ENCODE measurements at regions not wholly inside any gene's neighbourhood (a gene's known extent, or its start where the extent isn't known, plus 50 kb on each side); places are given as distances from the start of the nearest gene placed in this dataset.
"Not testable (repeated sequence)": the region's sequence is repeated elsewhere in the genome, so short reads cannot be mapped to it uniquely, and the experiment has no call there.

GRCh38 chr15:87752250-87752951, 504.1 kb downstream of the NTRK3 start:
- no peak for DNase-seq

- DNase-seq, result no peak
Observed at GRCh38 chr15:87748483-87748882, 508.1 kb downstream of the NTRK3 start.

GRCh38 chr15:87747087-87747486, 509.5 kb downstream of the NTRK3 start:
- DNase-seq, result no peak

- DNase-seq, result no peak
Observed at GRCh38 chr15:87746333-87746732, 510.2 kb downstream of the NTRK3 start.

- DNase-seq, result no peak
Observed at GRCh38 chr15:87744815-87745214, 511.7 kb downstream of the NTRK3 start.

- no peak for DNase-seq
Observed at GRCh38 chr15:87743562-87743961, 513.0 kb downstream of the NTRK3 start.

GRCh38 chr15:87741350-87741749, 515.2 kb downstream of the NTRK3 start:
- DNase-seq, result no peak

- DNase-seq, result no peak
Observed at GRCh38 chr15:87740655-87741344, 515.7 kb downstream of the NTRK3 start.

GRCh38 chr15:87739866-87740265, 516.7 kb downstream of the NTRK3 start:
- DNase-seq, result no peak

GRCh38 chr15:87739081-87739480, 517.5 kb downstream of the NTRK3 start:
- no peak for DNase-seq

GRCh38 chr15:87737460-87737859, 519.1 kb downstream of the NTRK3 start:
- DNase-seq, result not testable (repeated sequence)

GRCh38 chr15:87736891-87737389, 519.6 kb downstream of the NTRK3 start:
- no peak for DNase-seq

- no peak for DNase-seq
Observed at GRCh38 chr15:87736401-87736800, 520.1 kb downstream of the NTRK3 start.

GRCh38 chr15:87735522-87735921, 521.0 kb downstream of the NTRK3 start:
- no peak for DNase-seq

- no peak for DNase-seq
Observed at GRCh38 chr15:87734571-87735373, 521.8 kb downstream of the NTRK3 start.

- no peak for DNase-seq
Observed at GRCh38 chr15:87733977-87734376, 522.6 kb downstream of the NTRK3 start.

- DNase-seq, result no peak
Observed at GRCh38 chr15:87733541-87733941, 523.0 kb downstream of the NTRK3 start.

- DNase-seq, result no peak
Observed at GRCh38 chr15:87732976-87733375, 523.6 kb downstream of the NTRK3 start.

- no peak for DNase-seq
Observed at GRCh38 chr15:87731630-87732029, 524.9 kb downstream of the NTRK3 start.

- DNase-seq, result no peak
Observed at GRCh38 chr15:87730706-87731105, 525.8 kb downstream of the NTRK3 start.

GRCh38 chr15:87728998-87729397, 527.5 kb downstream of the NTRK3 start:
- no peak for DNase-seq

- no peak for DNase-seq
Observed at GRCh38 chr15:87727073-87727472, 529.5 kb downstream of the NTRK3 start.

- DNase-seq, result no peak
Observed at GRCh38 chr15:87724330-87724729, 532.2 kb downstream of the NTRK3 start.
